ENCODE measurements at regions not wholly inside any gene's neighbourhood (a gene's known extent, or its start where the extent isn't known, plus 50 kb on each side); places are given as distances from the start of the nearest gene placed in this dataset.

- TF ChIP-seq, protein P1, sequence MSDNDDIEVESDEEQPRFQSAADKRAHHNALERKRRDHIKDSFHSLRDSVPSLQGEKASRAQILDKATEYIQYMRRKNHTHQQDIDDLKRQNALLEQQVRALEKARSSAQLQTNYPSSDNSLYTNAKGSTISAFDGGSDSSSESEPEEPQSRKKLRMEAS (IDR thresholded peaks at IDR 0.05), result no peak
- TF ChIP-seq TCF12 (IDR thresholded peaks at IDR 0.05; ENCODE audit: low read depth), result no peak
- no peak for TF ChIP-seq RAD21 (IDR thresholded peaks at IDR 0.05; ENCODE audit: low read depth)
- TF ChIP-seq, protein P2, sequence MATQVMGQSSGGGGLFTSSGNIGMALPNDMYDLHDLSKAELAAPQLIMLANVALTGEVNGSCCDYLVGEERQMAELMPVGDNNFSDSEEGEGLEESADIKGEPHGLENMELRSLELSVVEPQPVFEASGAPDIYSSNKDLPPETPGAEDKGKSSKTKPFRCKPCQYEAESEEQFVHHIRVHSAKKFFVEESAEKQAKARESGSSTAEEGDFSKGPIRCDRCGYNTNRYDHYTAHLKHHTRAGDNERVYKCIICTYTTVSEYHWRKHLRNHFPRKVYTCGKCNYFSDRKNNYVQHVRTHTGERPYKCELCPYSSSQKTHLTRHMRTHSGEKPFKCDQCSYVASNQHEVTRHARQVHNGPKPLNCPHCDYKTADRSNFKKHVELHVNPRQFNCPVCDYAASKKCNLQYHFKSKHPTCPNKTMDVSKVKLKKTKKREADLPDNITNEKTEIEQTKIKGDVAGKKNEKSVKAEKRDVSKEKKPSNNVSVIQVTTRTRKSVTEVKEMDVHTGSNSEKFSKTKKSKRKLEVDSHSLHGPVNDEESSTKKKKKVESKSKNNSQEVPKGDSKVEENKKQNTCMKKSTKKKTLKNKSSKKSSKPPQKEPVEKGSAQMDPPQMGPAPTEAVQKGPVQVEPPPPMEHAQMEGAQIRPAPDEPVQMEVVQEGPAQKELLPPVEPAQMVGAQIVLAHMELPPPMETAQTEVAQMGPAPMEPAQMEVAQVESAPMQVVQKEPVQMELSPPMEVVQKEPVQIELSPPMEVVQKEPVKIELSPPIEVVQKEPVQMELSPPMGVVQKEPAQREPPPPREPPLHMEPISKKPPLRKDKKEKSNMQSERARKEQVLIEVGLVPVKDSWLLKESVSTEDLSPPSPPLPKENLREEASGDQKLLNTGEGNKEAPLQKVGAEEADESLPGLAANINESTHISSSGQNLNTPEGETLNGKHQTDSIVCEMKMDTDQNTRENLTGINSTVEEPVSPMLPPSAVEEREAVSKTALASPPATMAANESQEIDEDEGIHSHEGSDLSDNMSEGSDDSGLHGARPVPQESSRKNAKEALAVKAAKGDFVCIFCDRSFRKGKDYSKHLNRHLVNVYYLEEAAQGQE (IDR thresholded peaks at IDR 0.05; ENCODE audit: low read depth), result no peak
- TF ChIP-seq YY1 (IDR thresholded peaks at IDR 0.05; ENCODE audit: low read depth), result no peak
- TF ChIP-seq TAF1 (IDR thresholded peaks at IDR 0.05; ENCODE audit: low read depth), result no peak
- no peak for TF ChIP-seq FOXM1 (IDR thresholded peaks at IDR 0.05; ENCODE audit: borderline replicate concordance, low read depth)
- TF ChIP-seq USF1 (IDR thresholded peaks at IDR 0.05), result no peak
- no peak for TF ChIP-seq NFIC (IDR thresholded peaks at IDR 0.05)
- TF ChIP-seq CEBPB (IDR thresholded peaks at IDR 0.05), result no peak
- no peak for TF ChIP-seq ZBTB7A (IDR thresholded peaks at IDR 0.05; ENCODE audit: low read depth)
- TF ChIP-seq TEAD4 (IDR thresholded peaks at IDR 0.05), result no peak
- no peak for TF ChIP-seq EGR1 (IDR thresholded peaks at IDR 0.05)
- TF ChIP-seq CREB1 (IDR thresholded peaks at IDR 0.05; ENCODE audit: low read depth), result no peak
These were observed 173.1 kb upstream of the ANK2 start for GRCh38 chr4:112876316-112876715.

DNA sequence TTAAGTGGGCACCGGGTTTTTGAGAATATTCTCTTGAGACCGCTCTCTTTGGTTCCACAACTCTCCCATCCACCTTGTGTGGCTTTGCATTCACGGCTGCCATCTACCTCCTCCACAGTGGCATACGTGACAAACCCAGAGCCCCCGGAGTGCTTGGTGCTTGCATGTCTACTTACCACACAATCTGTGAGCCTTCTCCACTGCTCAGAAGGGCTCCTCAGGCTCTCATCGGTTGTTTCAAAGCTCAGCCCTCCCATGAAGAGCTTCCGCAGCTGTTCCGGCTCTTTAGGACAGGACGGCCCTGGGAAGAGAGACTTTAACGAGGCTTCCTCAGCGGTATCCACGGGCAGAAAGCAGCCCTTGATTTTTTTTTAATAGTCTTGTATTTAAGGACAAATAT lies 167.6 kb upstream of the ANK2 start:
- no peak for TF ChIP-seq CEBPB (IDR thresholded peaks at IDR 0.05)
- no peak for TF ChIP-seq TEAD4 (IDR thresholded peaks at IDR 0.05)
- TF ChIP-seq, protein P1 (IDR thresholded peaks at IDR 0.05), result no peak
- no peak for TF ChIP-seq NFIC (IDR thresholded peaks at IDR 0.05)
- no peak for TF ChIP-seq YY1 (IDR thresholded peaks at IDR 0.05; ENCODE audit: low read depth)
- TF ChIP-seq EGR1 (IDR thresholded peaks at IDR 0.05), result no peak
- TF ChIP-seq USF1 (IDR thresholded peaks at IDR 0.05), result no peak
- no peak for TF ChIP-seq FOXM1 (IDR thresholded peaks at IDR 0.05; ENCODE audit: borderline replicate concordance, low read depth)
- no peak for TF ChIP-seq TCF12 (IDR thresholded peaks at IDR 0.05; ENCODE audit: low read depth)

DNA sequence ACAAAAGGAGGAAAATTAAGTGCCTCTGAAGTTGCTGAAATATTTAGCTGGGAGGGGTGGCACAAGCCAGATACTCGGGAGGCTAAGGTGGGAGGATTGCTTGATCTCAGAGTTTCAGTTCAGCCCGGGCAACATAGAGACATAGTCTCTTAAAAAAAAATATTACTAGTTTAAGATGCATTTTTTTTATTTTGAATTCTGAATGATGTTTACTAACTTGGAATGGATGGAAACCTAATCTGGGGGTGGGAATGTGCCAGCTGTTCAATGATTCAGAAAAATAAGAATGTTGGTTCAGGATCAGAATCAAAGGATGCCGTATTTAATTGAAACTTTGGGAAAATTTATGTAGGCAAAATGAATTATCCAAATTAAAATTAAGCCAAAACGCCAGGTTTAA lies 167.2 kb upstream of the ANK2 start:
- TF ChIP-seq YY1 (IDR thresholded peaks at IDR 0.05; ENCODE audit: low read depth) (no peak), TAF1 (IDR thresholded peaks at IDR 0.05; ENCODE audit: low read depth) (no peak), USF1 (IDR thresholded peaks at IDR 0.05) (no peak), NFIC (IDR thresholded peaks at IDR 0.05) (no peak), ZBTB7A (IDR thresholded peaks at IDR 0.05; ENCODE audit: low read depth) (no peak), EGR1 (IDR thresholded peaks at IDR 0.05) (no peak)

GRCh38 chr4:112884406-112884805 lies 165.0 kb upstream of the ANK2 start:
- TF ChIP-seq CEBPB (IDR thresholded peaks at IDR 0.05) (no peak), EP300 (IDR thresholded peaks at IDR 0.05; ENCODE audit: borderline replicate concordance) (no peak), TCF12 (IDR thresholded peaks at IDR 0.05; ENCODE audit: low read depth) (no peak), ZBTB7A (IDR thresholded peaks at IDR 0.05; ENCODE audit: low read depth) (no peak), TAF1 (IDR thresholded peaks at IDR 0.05; ENCODE audit: low read depth) (no peak)
- TF ChIP-seq, protein P1 (IDR thresholded peaks at IDR 0.05), result no peak

GRCh38 chr4:112885897-112886296 lies 163.6 kb upstream of the ANK2 start:
- TF ChIP-seq CEBPB (IDR thresholded peaks at IDR 0.05), result no peak

GRCh38 chr4:112888622-112889021 lies 160.8 kb upstream of the ANK2 start:
- TF ChIP-seq ZBTB7A (IDR thresholded peaks at IDR 0.05; ENCODE audit: low read depth) (no peak), TEAD4 (IDR thresholded peaks at IDR 0.05) (no peak), NFIC (IDR thresholded peaks at IDR 0.05) (no peak), YY1 (IDR thresholded peaks at IDR 0.05; ENCODE audit: low read depth) (no peak), EP300 (IDR thresholded peaks at IDR 0.05; ENCODE audit: borderline replicate concordance) (no peak), USF1 (IDR thresholded peaks at IDR 0.05) (no peak), CREB1 (IDR thresholded peaks at IDR 0.05; ENCODE audit: low read depth) (no peak), FOXM1 (IDR thresholded peaks at IDR 0.05; ENCODE audit: borderline replicate concordance, low read depth) (no peak), EGR1 (IDR thresholded peaks at IDR 0.05) (no peak), TAF1 (IDR thresholded peaks at IDR 0.05; ENCODE audit: low read depth) (no peak), TCF12 (IDR thresholded peaks at IDR 0.05; ENCODE audit: low read depth) (no peak), RAD21 (IDR thresholded peaks at IDR 0.05; ENCODE audit: low read depth) (no peak), CEBPB (IDR thresholded peaks at IDR 0.05) (no peak)
- TF ChIP-seq, protein P2 (IDR thresholded peaks at IDR 0.05; ENCODE audit: low read depth), result no peak
- TF ChIP-seq, protein P1 (IDR thresholded peaks at IDR 0.05), result no peak

Measured in Ishikawa (cell line).